ENCODE measurements at regions not wholly inside any gene's neighbourhood (a gene's known extent, or its start where the extent isn't known, plus 50 kb on each side); places are given as distances from the start of the nearest gene placed in this dataset.
"Not testable (repeated sequence)": the region's sequence is repeated elsewhere in the genome, so short reads cannot be mapped to it uniquely, and the experiment has no call there.

- peak; percentile 68 for DNase-seq (ENCODE audit: low read depth)
These were observed 222.5 kb upstream of the TAS2R1 start for GRCh38 chr5:9852671-9853070.

GRCh38 chr5:9851458-9851857 is 221.3 kb upstream of the TAS2R1 start:
- DNase-seq (ENCODE audit: low read depth): peak; percentile 97

- no peak for DNase-seq (ENCODE audit: low read depth)
These were observed 220.3 kb upstream of the TAS2R1 start for GRCh38 chr5:9850456-9850855.

GRCh38 chr5:9847631-9848030 is 217.5 kb upstream of the TAS2R1 start:
- DNase-seq (ENCODE audit: low read depth): no peak

- no peak for DNase-seq (ENCODE audit: low read depth)
These were observed 215.0 kb upstream of the TAS2R1 start for GRCh38 chr5:9845185-9845584.

- DNase-seq (ENCODE audit: low read depth): no peak
These were observed 211.5 kb upstream of the TAS2R1 start for GRCh38 chr5:9841516-9842170.

- DNase-seq (ENCODE audit: low read depth): no peak
These were observed 208.8 kb upstream of the TAS2R1 start for GRCh38 chr5:9838916-9839315.

GRCh38 chr5:9834871-9835770 is 205.0 kb upstream of the TAS2R1 start:
- no peak for DNase-seq (ENCODE audit: low read depth)

- no peak for DNase-seq (ENCODE audit: low read depth)
These were observed 203.7 kb upstream of the TAS2R1 start for GRCh38 chr5:9833871-9834270.

GRCh38 chr5:9832921-9833320 is 202.8 kb upstream of the TAS2R1 start:
- no peak for DNase-seq (ENCODE audit: low read depth)

GRCh38 chr5:9831823-9832222 is 201.7 kb upstream of the TAS2R1 start:
- no peak for DNase-seq (ENCODE audit: low read depth)

GRCh38 chr5:9830184-9830583 is 200.0 kb upstream of the TAS2R1 start:
- DNase-seq (ENCODE audit: low read depth): no peak

- DNase-seq (ENCODE audit: low read depth): peak; percentile 47
These were observed 199.5 kb upstream of the TAS2R1 start for GRCh38 chr5:9829621-9830020.

GRCh38 chr5:9820691-9821449 is 190.7 kb upstream of the TAS2R1 start:
- DNase-seq (ENCODE audit: low read depth): peak; percentile 89

GRCh38 chr5:9818340-9818845 is 188.2 kb upstream of the TAS2R1 start:
- no peak for DNase-seq (ENCODE audit: low read depth)

GRCh38 chr5:9817819-9818218 is 187.7 kb upstream of the TAS2R1 start:
- DNase-seq (ENCODE audit: low read depth): no peak

- no peak for DNase-seq (ENCODE audit: low read depth)
These were observed 184.9 kb upstream of the TAS2R1 start for GRCh38 chr5:9815051-9815450.

GRCh38 chr5:9813305-9813704 is 183.2 kb upstream of the TAS2R1 start:
- DNase-seq (ENCODE audit: low read depth): no peak

GRCh38 chr5:9807366-9807765 is 177.2 kb upstream of the TAS2R1 start:
- DNase-seq (ENCODE audit: low read depth): not testable (repeated sequence)

GRCh38 chr5:9801908-9802307 is 171.8 kb upstream of the TAS2R1 start:
- no peak for DNase-seq (ENCODE audit: low read depth)

- DNase-seq (ENCODE audit: low read depth): no peak
These were observed 169.5 kb upstream of the TAS2R1 start for GRCh38 chr5:9799606-9800005.

- no peak for DNase-seq (ENCODE audit: low read depth)
These were observed 160.1 kb upstream of the TAS2R1 start for GRCh38 chr5:9790276-9790675.

GRCh38 chr5:9789777-9790176 is 159.6 kb upstream of the TAS2R1 start:
- no peak for DNase-seq (ENCODE audit: low read depth)

Measured in EH (cell line).